ENCODE measurements at regions not wholly inside any gene's neighbourhood (a gene's known extent, or its start where the extent isn't known, plus 50 kb on each side); places are given as distances from the start of the nearest gene placed in this dataset.
A peak's percentile ranks its signal among the peaks of the same experiment; 100 is the strongest.
"Not testable (repeated sequence)": the region's sequence is repeated elsewhere in the genome, so short reads cannot be mapped to it uniquely, and the experiment has no call there.

DNA sequence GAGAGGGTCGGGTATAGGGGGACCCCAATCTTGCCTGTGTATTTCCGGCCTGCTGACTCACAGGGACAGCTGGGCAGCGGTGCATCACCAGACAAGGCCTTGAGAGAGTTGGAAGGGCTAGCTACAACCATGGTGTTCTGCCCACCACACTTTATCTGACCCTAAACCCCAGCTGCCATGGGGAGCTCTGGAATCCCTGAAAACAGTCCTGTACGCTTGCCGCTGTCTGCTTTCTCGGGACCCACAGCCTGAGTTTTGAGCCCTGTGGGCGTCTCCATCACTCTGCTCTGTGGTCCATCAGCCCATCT lies 100.4 kb upstream of the GSE1 start:
- DNase-seq, result no peak

DNA sequence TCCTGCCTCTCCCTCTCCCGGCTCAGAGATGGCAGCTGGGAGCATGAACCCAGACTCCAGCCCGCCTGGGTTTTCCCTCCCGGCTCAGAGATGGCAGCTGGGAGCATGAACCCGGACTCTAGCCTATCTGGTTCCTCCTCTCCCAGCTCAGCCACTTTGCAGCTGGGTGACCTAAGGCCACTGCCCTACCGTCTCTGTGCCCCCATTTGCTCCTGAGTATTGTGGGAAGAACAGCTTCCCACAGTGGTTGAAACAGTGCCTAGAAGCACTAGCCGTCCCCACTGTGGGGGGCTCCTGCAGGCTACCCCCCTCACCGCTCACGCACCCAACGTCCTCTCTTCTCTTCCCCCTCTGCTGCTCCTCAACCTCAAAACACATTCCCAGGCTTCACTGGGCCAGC lies 99.9 kb upstream of the GSE1 start:
- no peak for DNase-seq

DNA sequence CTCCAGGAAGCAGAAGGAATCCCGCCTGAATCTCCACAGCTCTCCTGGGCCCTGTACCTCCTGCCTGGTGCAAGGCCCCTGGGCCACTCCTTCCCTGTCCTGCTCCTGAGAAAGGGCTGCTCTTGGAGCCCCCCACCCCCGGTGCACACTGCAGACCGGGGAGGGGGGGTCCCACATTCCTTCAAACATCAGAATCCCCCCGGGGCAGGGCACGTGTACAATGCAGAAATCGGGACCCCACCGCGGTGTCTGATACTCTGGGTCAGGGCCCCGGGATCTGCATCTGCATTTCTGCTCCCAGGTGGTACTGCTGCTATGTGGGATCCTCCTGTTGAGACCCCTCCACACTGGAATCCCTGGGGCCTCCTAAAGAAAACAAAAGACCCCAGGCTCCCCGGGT lies 99.5 kb upstream of the GSE1 start:
- no peak for DNase-seq

DNA sequence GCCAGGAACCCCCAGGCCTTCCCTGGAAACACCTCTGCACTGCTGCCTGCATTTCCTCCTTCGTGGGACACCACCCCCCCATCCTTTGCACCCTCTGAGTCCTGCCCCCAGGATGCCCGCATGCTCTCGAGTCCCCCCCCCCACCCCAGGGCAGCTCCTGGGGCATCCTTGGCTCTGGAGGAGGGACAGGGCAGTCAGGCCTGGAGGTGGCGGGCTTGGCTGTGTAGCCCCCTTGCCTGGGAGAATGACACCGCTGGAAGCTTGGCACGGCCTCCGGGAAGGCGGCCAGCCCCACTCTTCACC lies 98.9 kb upstream of the GSE1 start:
- peak; percentile 42 for DNase-seq

DNA sequence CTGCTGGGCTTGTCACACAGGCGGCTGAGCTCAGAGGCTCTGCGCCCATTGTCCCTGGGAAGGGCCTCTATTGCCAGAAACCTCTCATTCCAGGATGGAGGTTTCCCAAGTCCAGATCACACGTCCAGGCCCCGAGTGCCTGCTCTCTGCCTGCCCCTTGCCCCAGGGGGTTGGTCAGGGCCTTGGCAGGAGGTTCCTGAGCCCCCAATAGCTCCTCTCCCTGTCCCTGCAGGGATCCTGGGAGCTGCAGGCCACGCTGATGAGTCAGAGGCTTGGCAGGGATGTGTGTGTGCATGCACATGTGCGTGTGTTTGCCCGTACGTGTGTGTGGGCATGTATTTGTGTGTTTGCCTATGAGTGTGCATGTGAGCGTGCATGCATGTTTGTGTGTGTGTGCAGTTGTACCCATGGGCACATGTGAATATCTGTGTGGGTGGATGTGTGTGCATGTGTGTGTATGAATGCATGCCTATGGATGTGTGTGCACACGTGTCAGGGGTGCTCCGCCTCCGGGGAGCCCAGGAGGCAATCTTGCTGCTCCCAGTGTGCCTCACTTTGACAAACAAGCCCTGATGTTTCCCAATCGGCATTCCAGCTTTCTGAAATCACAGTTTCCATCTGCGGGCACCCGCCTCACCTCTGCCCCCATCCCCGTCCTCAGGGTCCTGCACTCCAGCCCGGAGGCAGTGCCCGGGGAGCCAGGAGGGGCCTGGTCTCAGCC lies 98.4 kb upstream of the GSE1 start:
- DNase-seq, result no peak

DNA sequence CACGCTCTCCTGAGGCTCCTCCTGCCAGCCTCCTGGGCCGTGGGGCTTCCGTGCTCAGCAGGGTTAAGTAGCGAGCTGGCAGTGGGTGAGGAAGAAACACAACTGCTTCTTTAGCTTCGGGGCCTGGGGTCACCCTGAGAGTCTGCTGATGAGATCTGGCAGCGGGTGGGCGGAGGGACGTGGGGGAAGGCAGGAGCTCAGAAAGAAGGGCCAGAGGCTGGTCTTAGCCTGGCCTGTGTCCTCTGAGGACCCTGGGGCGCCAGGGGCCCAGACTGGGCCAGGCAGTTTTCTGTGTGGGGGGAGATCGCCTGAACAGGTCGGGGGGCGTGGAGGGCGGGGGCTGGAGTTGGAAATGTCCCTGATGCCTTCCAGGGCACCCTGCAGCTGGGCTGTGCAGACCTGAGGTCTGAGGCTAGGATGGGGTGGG lies 97.8 kb upstream of the GSE1 start:
- DNase-seq, result no peak

DNA sequence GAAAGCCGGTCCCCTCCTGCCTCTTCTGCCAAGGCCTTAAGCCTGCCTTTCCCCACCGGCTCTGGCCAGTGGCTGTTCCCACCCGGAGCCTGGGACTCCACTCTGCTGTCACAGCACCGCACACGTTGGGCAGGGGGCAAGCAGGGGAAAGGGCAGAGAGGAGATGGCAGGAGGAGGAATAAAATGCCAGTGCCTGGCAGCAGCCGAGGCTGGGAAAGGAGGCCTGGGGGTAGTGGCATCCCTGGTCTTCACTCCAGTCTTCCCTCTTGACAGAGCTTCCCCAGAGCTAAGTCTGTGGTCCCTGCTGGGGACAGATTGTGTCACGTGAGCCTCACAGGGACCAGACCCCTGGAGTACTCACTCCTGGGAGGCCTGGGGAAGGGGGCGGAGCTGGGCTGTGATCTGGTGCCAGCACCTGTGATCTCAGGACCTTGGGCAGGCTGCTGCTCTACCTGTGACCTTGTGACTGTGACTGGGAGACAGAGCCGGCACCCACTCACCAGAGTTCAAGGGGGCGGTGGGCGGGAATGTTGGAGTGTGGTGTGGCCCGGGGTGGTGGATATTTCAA lies 97.2 kb upstream of the GSE1 start:
- DNase-seq, result no peak

DNA sequence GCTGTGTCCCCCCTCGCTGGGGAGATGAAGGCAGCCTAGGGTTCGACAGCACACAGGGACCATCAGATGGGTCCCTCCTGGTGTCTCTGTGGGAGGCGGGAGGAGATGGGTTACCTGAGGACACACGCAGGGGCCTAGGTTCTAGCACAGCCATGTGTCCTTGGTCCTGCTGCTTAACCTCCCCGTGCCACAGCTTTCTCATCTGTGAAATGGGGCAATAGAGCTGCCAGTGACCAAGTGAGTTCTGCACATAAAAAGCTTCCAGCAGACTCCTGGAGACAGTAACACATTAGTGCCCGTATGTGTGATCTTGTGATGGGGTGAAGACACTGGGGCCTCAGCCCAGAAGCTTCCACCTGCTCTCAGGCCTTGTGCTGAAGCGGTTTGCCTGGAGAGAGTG lies 96.0 kb upstream of the GSE1 start:
- no peak for DNase-seq

DNA sequence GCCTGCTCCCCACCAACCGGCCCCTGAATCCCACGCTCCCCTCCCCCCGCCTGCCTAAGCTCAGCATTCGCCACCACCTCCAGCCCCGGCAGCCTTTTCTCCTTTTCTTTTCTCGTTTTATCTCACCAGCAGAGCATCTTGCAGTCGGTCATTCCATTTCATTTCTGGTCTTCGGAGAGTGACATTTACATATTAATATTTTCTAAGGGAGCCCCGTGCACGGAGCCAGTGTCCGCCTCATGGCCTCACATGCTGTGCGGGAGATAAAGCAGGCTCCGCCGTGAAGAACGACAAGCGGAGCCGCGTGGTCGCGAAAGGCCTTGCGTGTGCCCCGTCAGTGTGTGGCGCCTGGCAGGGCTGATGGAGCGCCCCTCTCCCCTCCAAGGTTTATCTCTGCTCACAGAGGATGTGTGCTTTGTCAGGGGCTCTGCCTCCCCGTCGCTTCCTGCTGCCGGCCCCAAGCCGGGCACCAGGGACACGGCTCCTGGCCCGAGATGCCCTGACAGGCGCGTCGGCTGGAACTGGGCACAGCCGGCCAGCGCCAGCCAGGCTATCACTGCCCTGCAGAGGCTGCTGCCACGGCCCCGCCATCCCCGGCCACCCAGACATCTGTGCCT lies 95.5 kb upstream of the GSE1 start:
- DNase-seq, result no peak

DNA sequence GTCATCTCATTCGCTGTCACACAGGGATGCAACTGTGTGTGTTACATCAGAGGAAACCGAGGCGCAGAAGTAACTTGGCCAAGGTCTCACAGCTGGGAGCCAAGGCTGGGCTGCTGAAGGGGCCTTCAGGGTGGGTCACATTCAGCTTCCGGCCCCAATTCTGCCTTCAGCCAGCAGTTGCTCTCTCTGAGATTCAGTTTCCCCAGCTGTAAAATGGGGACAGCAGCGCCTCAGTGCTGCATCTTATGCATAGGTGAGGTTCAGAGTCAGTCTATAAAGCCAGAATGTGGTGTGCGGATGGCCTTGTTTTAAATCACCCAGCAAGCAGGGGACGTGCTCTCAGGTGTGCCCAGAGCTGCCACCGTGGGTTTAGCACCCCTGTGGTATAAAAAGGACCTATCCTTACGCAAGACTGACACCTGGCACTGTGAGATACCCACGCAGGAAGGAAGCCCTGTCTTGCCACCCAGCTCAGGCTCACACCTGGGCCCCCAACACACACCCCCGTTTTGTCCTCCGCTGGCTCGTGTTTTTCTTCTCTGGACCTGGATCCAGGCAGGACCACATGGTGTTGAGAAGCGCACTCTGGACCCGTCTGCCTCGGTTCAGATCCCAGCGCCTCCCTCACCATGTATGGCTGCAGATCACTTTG lies 94.6 kb upstream of the GSE1 start:
- DNase-seq, result no peak

DNA sequence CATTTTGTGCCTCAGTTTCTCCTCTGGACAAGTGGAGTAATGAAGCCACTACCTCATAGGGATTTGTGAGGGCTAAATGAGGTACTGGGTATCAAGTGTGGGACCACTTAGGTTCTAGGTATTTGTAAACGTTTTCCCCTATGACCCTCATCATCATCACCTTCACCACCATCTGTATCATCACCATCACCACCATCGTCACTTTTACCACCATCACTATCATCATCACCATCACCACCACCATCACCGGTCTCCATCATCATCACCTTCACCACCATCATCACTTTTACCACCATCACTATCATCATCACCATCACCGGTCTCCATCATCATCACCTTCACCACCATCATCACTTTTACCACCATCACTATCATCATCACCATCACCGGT lies 94.1 kb upstream of the GSE1 start:
- DNase-seq, result not testable (repeated sequence)

DNA sequence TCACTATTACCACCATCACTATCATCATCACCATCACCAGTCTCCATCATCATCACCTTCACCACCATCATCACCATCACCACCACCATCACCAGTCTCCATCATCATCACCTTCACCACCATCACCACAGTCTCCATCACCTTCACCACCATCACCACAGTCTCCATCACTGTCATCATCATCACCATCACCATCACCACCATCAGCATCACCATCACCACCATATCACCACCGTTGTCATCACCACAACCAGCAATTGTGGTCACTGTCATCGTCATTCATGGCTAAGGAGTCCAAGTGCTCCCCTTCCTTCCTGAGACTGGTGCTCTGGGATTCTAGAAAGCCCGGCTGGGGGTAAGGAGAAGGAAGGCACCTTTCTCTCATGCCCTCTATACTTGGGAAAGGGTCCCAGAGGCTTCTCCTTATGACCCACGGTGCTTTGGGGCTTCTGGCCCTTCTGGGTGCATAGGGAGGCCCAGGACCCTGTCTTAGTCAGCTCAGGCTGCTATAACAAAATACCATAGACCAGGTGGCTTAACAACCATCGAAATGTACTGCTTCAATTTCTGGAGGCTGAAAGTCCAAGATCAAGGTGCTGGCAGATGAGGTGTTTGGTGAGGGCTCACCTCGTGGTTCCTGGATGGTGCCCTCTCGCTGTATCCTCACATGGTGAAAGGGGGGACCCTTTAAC lies 93.4 kb upstream of the GSE1 start:
- no peak for DNase-seq

DNA sequence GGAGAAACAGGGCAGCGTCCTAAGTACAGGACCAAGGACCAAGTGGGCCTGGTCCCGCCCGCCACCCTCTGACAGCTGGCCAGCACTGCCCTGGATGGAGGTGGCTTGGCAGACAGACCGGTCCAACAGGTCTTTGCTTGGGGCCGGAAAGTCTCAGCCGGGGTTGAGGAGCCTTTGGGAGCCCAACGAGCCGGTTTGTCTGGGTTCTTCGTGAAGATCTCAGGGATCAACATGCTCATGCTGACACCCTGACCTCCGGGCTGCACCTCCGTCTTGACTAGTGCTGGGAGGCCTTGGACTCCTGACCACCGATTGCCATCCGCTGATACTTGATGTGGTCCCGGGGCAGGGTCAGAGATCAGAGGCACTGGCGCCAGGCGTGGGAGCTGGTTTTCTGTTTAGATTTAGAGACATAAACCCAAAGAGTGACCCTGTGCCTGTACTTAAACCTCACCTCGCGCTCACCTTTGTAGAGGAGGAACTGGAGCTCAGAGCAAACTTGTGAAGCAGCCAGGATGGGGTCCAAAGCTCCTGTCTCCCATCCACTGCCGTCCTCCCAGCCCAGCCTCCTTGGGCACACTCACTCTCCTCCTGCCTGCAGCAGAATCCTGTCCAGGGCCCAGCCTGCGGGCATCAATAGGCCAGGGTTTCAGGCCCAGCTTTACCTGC lies 92.1 kb upstream of the GSE1 start:
- peak; percentile 34 for DNase-seq

DNA sequence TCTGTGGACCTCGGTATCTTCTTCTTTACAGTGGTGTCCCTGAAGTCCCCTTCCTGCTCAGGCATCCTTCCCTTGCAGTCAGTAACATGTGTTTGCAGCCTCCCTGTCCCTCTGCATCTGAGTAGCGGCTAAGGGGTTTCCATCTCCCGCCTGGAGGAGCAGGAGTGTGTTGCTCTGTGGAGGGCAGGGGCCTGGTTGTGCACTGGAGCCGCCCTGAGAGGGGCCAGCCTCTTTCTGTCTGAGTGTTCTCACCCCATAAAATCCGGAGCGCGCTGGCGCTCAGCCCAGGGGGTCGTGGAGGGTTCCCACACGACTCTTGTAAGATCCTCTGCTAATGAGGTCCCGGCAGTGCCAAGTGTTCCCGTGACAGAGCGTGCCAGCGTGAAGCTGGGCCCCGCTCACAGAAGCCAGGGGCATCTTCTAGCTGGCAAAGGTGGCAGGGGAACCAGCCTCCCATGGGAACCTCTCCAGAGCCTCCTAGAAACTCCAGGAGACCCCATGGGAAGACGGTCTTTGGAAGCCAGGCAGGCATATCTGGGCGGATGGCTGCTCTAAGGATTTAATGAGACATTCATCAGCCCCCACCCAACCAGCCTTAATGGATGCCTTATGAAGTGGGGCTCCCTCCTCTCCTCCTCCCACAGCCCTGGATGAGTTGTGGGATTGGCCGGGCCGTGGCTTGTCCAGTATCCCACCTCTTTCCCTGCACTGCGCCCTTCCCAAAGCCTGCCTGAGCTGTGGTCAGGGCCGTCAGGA lies 91.4 kb upstream of the GSE1 start:
- peak; percentile 28 for DNase-seq

DNA sequence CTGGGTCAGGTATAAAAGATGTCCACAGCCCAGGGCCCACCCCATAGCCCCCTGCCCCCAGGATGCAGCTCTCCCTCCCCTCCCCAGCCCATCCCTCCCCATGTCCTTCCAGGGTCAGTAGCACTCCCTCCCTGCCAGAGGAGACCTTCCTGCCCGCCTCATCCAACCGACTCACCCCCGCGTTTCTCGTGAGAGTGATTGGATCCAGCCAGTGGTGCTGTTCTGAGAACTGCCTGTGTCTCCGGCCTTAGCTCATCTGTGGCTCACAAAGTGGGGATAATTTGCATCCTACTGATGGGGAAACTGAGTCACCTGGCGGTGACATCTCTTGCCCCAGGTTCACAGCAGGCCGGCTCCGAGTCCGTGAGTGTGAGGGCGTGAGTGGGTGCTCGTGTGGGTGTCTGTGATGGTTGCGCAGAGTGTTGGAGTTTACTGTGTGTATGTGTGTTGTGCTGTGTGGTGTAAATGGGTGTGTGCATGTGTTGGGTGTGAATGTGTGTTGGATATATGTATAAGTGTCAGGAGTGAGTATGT lies 90.7 kb upstream of the GSE1 start:
- no peak for DNase-seq

DNA sequence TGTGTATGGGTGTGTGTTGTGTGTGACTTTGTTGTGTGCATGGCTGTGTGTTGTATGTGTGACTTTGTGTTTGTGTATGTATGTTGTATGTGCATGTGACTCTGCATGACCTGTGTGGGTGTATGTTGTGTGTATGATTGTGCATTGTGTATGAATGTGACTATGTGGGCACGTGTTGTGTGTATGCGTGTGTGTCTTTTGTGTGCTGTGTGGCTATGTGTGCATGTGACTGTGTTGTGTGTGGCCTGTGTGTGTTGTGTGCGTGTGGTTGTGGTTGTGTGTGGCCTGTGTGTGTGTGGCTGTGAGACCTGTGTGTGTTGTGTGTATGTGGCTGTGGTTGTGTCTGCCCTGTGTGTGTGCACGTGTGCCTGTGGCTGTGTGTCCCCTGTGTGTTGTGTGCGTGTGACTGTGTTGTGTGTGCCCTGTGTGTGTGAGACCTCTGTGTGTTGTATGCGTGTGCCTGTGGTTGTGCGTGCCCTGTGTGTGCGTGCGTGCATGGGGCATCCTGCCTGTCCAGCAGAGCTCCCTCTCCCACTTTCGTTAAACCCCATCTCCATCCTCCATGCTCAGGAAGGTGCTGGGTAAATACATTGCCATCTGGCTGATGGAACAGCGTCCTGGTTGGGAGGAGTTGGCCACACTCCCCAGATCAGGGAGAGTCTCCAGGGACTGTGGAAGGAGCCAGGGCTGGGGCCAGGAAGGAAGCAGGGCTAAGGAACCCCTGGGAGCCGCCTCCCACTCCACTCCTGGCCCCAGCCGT lies 90.1 kb upstream of the GSE1 start:
- peak; percentile 84 for DNase-seq

DNA sequence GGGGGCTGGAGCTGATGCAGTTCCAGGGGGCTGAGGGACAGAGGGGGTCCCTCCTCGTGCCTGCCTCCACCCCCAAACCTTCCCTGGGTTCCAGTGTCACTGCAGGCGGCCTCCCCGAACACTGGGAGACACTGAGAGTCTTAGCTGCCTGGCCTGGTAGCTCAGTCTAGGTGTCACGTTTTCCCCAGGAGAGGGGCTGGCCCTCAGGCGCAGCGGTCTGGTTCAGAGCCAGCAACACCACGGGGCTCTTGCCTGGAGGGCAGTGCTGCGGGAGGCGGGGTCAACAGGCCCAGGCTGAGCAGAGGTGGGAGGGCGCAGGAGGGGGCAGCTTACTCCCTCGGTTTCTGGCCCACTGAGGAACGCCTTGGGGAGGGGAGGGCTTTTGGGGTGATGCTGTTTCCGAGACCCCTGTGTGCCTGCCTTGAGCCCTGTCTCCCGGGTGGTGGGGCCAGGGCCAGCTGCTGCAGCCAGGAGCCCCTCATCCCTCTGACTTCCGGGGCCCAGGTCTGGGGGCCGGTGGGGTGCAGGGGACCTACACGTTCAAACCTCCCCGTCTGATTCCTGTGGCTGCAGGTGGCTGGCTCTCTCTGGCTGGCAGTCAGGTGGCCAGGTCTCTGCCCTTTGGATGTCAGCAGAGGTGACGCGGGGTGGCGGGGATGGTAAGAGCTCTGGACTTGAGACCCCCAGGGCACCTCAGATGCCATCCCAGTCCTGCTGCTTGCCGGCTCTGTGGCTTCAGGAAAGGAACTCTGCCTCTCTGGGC lies 89.3 kb upstream of the GSE1 start:
- DNase-seq, result peak; percentile 72

DNA sequence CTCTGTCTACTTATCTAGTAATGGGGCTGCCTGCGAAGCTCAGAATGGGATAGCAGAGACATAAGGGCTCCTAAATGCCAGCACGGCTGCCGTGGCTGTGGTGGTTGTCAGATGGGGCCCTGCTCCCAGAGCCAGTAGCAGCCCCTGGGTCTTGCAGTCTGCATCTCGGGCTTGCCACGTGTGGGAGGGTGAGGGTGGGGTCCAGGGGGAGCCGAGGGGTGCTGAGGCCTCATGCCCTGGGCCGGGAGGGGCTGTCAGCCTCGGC lies 88.8 kb upstream of the GSE1 start:
- no peak for DNase-seq

DNA sequence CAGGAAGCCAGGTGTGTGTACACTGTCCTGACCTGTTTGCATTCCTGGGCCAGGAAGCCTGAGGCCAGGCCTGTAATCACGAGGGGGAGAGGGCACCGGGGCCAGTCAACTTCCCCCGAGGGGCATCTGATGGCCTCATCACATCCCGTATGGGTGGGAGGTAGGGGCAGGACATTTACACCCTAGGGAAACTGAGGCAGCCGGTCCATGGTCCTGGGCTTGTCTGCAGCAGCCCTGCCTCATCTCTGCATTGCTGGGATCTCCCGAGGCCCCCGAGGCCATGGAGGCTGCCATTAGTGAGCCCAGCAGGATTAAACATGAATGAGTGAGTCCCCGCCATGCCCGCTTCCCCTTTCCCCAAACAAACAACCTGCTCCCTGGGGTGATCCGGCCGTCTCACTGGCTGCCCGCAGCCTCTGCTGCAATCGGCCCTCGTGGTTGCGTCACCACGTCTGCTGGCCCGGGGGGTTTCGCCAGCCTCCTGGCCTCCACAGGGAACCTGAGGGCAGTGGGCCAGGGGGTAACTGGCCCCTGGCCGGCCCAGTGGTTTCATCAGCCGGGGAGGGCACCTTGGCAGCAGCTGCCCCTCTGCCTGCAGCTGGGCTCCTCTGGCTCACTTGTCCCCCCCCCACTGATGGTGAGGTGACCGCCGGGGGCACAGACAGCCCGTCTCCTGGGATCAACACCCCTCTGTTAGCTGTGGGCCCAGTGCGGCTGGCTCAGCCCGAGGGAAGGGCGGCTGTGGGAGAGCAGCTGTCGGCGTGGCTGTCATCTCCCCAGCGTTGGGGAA lies 88.3 kb upstream of the GSE1 start:
- DNase-seq, result peak; percentile 25
